HepG2 (cell line): ENCODE measurements at regions not wholly inside any gene's neighbourhood (a gene's known extent, or its start where the extent isn't known, plus 50 kb on each side); places are given as distances from the start of the nearest gene placed in this dataset.

Experiments
- ATAC-seq: fragments of 200-7000 bp; cut with Tn5 transposase; 3 replicates; pipeline ENCODE4 v1.9.1; 2020; ENCODE audit warnings: mild to moderate bottlenecking, moderate library complexity
- BruUV-seq: library from RNA; stranded (reverse); fragments of 400-500 nt; replicated peaks from 2 replicates; lab custom pipeline; 2021; lab: Mats Ljungman, UMichigan
- CTCF ChIA-PET: fragments of 300-600 bp; formaldehyde crosslinking; extraction: SDS; loops from one replicate; lab custom pipeline; 2021; ENCODE audit warnings: low total read pairs, inconsistent platforms, low intra/inter-chr PET ratio; lab: Yijun Ruan, JAX
- POLR2A ChIA-PET: fragments of 350-600 bp; sonication (Branson Sonifier 250); formaldehyde crosslinking; loops from one replicate; lab custom pipeline; 2020; ENCODE audit warnings: antibody characterized with exemption, inconsistent platforms; lab: Yijun Ruan, JAX
- DNase-seq: peaks from one replicate; pipeline ENCODE4 v3.0.0-alpha.2; 2015; ENCODE audit warnings: low spot score
- FAIRE-seq: peaks from 3 replicates; lab custom pipeline; 2011; peaks lifted over from hg19 to GRCh38; lab: Jason Lieb, UNC
- H2AFZ ChIP-seq: one replicate; pipeline ENCODE4 v1.6.1; 2011; ENCODE audit warnings: low read length, inconsistent platforms
- H3K27ac ChIP-seq: fragments of 300-600 bp; 3 replicates; pipeline ENCODE4 v1.8.0; 2011; ENCODE audit warnings: mixed run types, mild to moderate bottlenecking, mixed read lengths, low read length, inconsistent platforms; ENCODE audit not compliant: insufficient read depth; ENCODE audit errors: extremely low read length
- H3K27me3 ChIP-seq, 2 experiments: fragments of 200-600 bp in 1 of 2; 2 replicates in 1 of 2; 3 replicates in 1 of 2; pipeline versions ENCODE4 v1.6.0 to v1.8.0; 2011; ENCODE audit warnings: low read length in 2 of 2, mild to moderate bottlenecking in 2 of 2, moderate library complexity in 2 of 2, inconsistent platforms in 1 of 2; ENCODE audit not compliant: insufficient read depth in 2 of 2, control insufficient read depth in 1 of 2
- H3K36me3 ChIP-seq, 2 experiments: fragments of 200-600 bp in 1 of 2; replicated peaks in 1 of 2; 2 replicates in 1 of 2; 3 replicates in 1 of 2; pipeline versions ENCODE4 v1.5.1 to v1.8.0; 2011; ENCODE audit warnings: low read length in 2 of 2, inconsistent platforms in 1 of 2; ENCODE audit not compliant: insufficient read depth in 2 of 2, control insufficient read depth in 1 of 2
- H3K4me1 ChIP-seq: 2 replicates; pipeline ENCODE4 v1.5.1; 2012; ENCODE audit warnings: low read length, inconsistent platforms; ENCODE audit not compliant: insufficient read depth
- H3K4me2 ChIP-seq: 2 replicates; pipeline ENCODE4 v1.6.0; 2011; ENCODE audit warnings: low read depth, low read length, inconsistent platforms
- H3K4me3 ChIP-seq, 3 experiments: fragments of 200-600 bp in 1 of 3; sonication (generic), shearing (Covaris generic) in 1 of 3; replicated peaks in 1 of 3; 2 replicates each; pipeline ENCODE4 v1.5.1; 2011 to 2016; ENCODE audit warnings: low read length in 3 of 3, inconsistent platforms in 2 of 3, low read depth in 2 of 3, mild to moderate bottlenecking in 2 of 3, control low read depth in 1 of 3, mixed read lengths in 1 of 3; ENCODE audit not compliant: insufficient read depth in 1 of 3
- H3K79me2 ChIP-seq: one replicate; pipeline ENCODE4 v1.6.1; 2011; ENCODE audit warnings: low read length, inconsistent platforms; ENCODE audit not compliant: insufficient read depth
- H3K9ac ChIP-seq: 2 replicates; pipeline ENCODE4 v1.6.0; 2011; ENCODE audit warnings: mild to moderate bottlenecking, low read depth, low read length, inconsistent platforms; ENCODE audit not compliant: insufficient read depth
- H3K9me3 ChIP-seq: 2 replicates; pipeline ENCODE4 v1.5.1; 2012; ENCODE audit warnings: mild to moderate bottlenecking, low read length
- H4K20me1 ChIP-seq: 2 replicates; pipeline ENCODE4 v1.6.0; 2011; ENCODE audit warnings: inconsistent platforms, mild to moderate bottlenecking, low read length, moderate library complexity; ENCODE audit not compliant: insufficient read depth
- CBFB ChIP-seq: sonication (generic); formaldehyde crosslinking; IDR thresholded peaks from 2 replicates; pipeline ENCODE4 v1.4.0; 2020; ENCODE audit warnings: missing genetic modification reagents
- FOXP4 ChIP-seq: sonication (generic); formaldehyde crosslinking; IDR thresholded peaks from 2 replicates; pipeline ENCODE4 v1.4.0; 2020; ENCODE audit warnings: missing genetic modification reagents
- MAFF ChIP-seq: IDR thresholded peaks from 2 replicates; pipeline ENCODE4 v1.6.1; 2011; ENCODE audit warnings: low read depth, low read length, improper control_type of control experiment
- RARA ChIP-seq: IDR thresholded peaks from 2 replicates; pipeline ENCODE4 v1.6.1; 2016; ENCODE audit warnings: missing genetic modification reagents, missing compliant biosample characterization
- RFX3 ChIP-seq: IDR thresholded peaks from 2 replicates; pipeline ENCODE4 v1.6.1; 2016; ENCODE audit warnings: missing biosample characterization, missing genetic modification reagents
- SCMH1 ChIP-seq: sonication (generic); formaldehyde crosslinking; IDR thresholded peaks from 2 replicates; pipeline ENCODE4 v1.9.0; 2021; ENCODE audit warnings: missing genetic modification reagents, mild to moderate bottlenecking, borderline replicate concordance
- ZBTB37 ChIP-seq: sonication (generic); formaldehyde crosslinking; IDR thresholded peaks from 2 replicates; pipeline ENCODE4 v1.4.0; 2020; ENCODE audit warnings: mild to moderate bottlenecking, missing genetic modification reagents
- ZKSCAN1 ChIP-seq: fragments of 150-350 bp; IDR thresholded peaks from 2 replicates; pipeline ENCODE4 v1.6.1; 2014; ENCODE audit warnings: low read length
- ZNF264 ChIP-seq: sonication (generic); formaldehyde crosslinking; IDR thresholded peaks from 2 replicates; pipeline ENCODE4 v1.4.0; 2020; ENCODE audit warnings: missing genetic modification reagents
- ZNF569 ChIP-seq: sonication (generic); formaldehyde crosslinking; IDR thresholded peaks from 2 replicates; pipeline ENCODE4 v1.5.0; 2020; ENCODE audit warnings: mild to moderate bottlenecking, missing genetic modification reagents, moderate library complexity, borderline replicate concordance
- ZNF766 ChIP-seq: sonication (generic); formaldehyde crosslinking; IDR thresholded peaks from 2 replicates; pipeline ENCODE4 v1.5.0; 2020; ENCODE audit warnings: missing genetic modification reagents, borderline replicate concordance
- WGBS: methylation state at CpG from one replicate; pipeline ENCODE4 v1.1.6; 2017; ENCODE audit warnings: low lambda C conversion rate; 5-methylcytosine and 5-hydroxymethylcytosine counted together
- in situ Hi-C: cut with HindIII; loops from 2 replicates; pipeline ENCODE4 v1.10.0; 2017; ENCODE audit warnings: low pct_unique_long_range_greater_than_20kb; ENCODE audit not compliant: extremely low pct_ligation_motif_present
- intact Hi-C: fragments of 100-400 bp; cut with micrococcal nuclease; formaldehyde crosslinking; loops from one replicate; pipeline ENCODE4 v1.10.0; 2022; ENCODE audit not compliant: unreplicated experiment
- TF ChIP-seq, protein P1 (sequence below), 2 experiments: IDR thresholded peaks; 2 replicates each; pipeline ENCODE4 v1.6.1; 2011 to 2012; ENCODE audit warnings: low read length in 2 of 2, borderline replicate concordance in 1 of 2, low read depth in 1 of 2, mild to moderate bottlenecking in 1 of 2, moderate library complexity in 1 of 2
- TF ChIP-seq, protein P2 (sequence below): sonication (generic); formaldehyde crosslinking; IDR thresholded peaks from 2 replicates; pipeline ENCODE4 v1.4.0; 2020; ENCODE audit warnings: mild to moderate bottlenecking, missing genetic modification reagents
- TF ChIP-seq, protein P3 (sequence below): sonication (generic); formaldehyde crosslinking; IDR thresholded peaks from 2 replicates; pipeline ENCODE4 v1.4.0; 2020; ENCODE audit warnings: missing genetic modification reagents, borderline replicate concordance

DNA sequence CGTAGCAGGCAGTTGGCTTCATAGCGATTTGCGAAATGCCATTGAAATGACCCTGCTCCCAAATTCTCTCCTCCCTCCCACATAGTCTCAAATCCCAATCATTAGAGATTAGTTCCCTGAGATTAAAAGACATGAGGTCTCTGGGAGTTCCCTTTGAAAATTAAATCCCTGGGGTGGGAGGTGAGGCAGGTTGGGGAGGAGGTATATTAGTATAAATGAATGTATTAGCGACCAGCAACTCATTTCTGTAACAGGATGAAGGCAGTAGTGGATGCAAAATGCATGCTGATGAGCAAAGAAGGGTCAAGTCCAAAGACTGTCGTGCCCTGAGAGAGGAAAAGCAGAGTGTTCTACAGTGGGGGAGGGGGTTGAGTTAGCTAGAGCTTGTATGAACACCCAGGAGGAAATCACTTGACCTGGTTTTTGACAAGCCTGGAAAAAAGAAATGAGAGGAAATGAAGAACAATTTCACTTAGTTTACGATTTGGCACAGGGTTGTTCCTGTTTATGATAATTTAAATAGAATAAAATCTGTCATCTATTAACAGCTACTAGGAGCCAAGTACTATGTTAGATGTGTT lies 79.6 kb upstream of the MTPN start:
- 29% methylated on average over 6 of the region's 6 CpGs for WGBS
- H3K9me3 ChIP-seq: no peaks in the 10 kb centered on the region
- POLR2A ChIA-PET: no interaction called here
- TF ChIP-seq, protein P1, sequence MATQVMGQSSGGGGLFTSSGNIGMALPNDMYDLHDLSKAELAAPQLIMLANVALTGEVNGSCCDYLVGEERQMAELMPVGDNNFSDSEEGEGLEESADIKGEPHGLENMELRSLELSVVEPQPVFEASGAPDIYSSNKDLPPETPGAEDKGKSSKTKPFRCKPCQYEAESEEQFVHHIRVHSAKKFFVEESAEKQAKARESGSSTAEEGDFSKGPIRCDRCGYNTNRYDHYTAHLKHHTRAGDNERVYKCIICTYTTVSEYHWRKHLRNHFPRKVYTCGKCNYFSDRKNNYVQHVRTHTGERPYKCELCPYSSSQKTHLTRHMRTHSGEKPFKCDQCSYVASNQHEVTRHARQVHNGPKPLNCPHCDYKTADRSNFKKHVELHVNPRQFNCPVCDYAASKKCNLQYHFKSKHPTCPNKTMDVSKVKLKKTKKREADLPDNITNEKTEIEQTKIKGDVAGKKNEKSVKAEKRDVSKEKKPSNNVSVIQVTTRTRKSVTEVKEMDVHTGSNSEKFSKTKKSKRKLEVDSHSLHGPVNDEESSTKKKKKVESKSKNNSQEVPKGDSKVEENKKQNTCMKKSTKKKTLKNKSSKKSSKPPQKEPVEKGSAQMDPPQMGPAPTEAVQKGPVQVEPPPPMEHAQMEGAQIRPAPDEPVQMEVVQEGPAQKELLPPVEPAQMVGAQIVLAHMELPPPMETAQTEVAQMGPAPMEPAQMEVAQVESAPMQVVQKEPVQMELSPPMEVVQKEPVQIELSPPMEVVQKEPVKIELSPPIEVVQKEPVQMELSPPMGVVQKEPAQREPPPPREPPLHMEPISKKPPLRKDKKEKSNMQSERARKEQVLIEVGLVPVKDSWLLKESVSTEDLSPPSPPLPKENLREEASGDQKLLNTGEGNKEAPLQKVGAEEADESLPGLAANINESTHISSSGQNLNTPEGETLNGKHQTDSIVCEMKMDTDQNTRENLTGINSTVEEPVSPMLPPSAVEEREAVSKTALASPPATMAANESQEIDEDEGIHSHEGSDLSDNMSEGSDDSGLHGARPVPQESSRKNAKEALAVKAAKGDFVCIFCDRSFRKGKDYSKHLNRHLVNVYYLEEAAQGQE (IDR thresholded peaks at IDR 0.05; ENCODE audit: borderline replicate concordance in 1 of 2, low read depth in 1 of 2, low read length in 2 of 2): no peak
- no peak for TF ChIP-seq ZNF766
- TF ChIP-seq FOXP4 (CRISPR knock-in tag): no peak
- TF ChIP-seq ZNF569 (CRISPR knock-in tag): no peak
- no peak for TF ChIP-seq ZKSCAN1
- no peak for TF ChIP-seq MAFF
- TF ChIP-seq ZBTB37 (CRISPR knock-in tag): no peak
- TF ChIP-seq, protein P2, sequence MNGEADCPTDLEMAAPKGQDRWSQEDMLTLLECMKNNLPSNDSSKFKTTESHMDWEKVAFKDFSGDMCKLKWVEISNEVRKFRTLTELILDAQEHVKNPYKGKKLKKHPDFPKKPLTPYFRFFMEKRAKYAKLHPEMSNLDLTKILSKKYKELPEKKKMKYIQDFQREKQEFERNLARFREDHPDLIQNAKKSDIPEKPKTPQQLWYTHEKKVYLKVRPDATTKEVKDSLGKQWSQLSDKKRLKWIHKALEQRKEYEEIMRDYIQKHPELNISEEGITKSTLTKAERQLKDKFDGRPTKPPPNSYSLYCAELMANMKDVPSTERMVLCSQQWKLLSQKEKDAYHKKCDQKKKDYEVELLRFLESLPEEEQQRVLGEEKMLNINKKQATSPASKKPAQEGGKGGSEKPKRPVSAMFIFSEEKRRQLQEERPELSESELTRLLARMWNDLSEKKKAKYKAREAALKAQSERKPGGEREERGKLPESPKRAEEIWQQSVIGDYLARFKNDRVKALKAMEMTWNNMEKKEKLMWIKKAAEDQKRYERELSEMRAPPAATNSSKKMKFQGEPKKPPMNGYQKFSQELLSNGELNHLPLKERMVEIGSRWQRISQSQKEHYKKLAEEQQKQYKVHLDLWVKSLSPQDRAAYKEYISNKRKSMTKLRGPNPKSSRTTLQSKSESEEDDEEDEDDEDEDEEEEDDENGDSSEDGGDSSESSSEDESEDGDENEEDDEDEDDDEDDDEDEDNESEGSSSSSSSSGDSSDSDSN (CRISPR knock-in tag): no peak
- TF ChIP-seq, protein P3, sequence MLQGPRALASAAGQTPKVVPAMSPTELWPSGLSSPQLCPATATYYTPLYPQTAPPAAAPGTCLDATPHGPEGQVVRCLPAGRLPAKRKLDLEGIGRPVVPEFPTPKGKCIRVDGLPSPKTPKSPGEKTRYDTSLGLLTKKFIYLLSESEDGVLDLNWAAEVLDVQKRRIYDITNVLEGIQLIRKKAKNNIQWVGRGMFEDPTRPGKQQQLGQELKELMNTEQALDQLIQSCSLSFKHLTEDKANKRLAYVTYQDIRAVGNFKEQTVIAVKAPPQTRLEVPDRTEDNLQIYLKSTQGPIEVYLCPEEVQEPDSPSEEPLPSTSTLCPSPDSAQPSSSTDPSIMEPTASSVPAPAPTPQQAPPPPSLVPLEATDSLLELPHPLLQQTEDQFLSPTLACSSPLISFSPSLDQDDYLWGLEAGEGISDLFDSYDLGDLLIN (CRISPR knock-in tag): no peak
- TF ChIP-seq SCMH1: no peak
- TF ChIP-seq ZNF264 (CRISPR knock-in tag): no peak
- TF ChIP-seq RARA (CRISPR knock-in tag): no peak
- no peak for TF ChIP-seq CBFB (CRISPR knock-in tag)
- TF ChIP-seq RFX3 (CRISPR knock-in tag): no peak
- TF ChIP-seq, all 625 proteins: peak for 0
- H3K4me3 ChIP-seq: no peak overlapping the region
- H3K4me2 ChIP-seq: no peak overlapping the region
- in situ Hi-C loops: no loop called here
- H3K36me3 ChIP-seq: no peaks in the 10 kb centered on the region
- DNase-seq (no peak), FAIRE-seq (no peak), ATAC-seq (no peak)
- no TSS peak for BruUV-seq
- no peaks in the 10 kb centered on the region for H3K79me2 ChIP-seq
- CTCF ChIA-PET: no interaction called here
- H4K20me1 ChIP-seq: no peaks in the 10 kb centered on the region
- no peak overlapping the region for H2AFZ ChIP-seq
- H3K4me1 ChIP-seq: no peaks in the 10 kb centered on the region
- 0 out of 5 replicates have a peak, but pooled peaks cover 0 to 3% of the 10 kb centered on the region in 2 experiments for H3K27me3 ChIP-seq
- no peak overlapping the region for H3K9ac ChIP-seq
- intact Hi-C loops: no loop called here
- no peak overlapping the region for H3K27ac ChIP-seq
